ENCODE measurements at regions not wholly inside any gene's neighbourhood (a gene's known extent, or its start where the extent isn't known, plus 50 kb on each side); places are given as distances from the start of the nearest gene placed in this dataset.

GRCh38 chr10:125226823-125227222 lies 66.5 kb upstream of the CTBP2 start:
- no peak overlapping the region for H3K4me3 Mint-ChIP-seq (ENCODE audit: unreplicated experiment)
- H3K4me1 Mint-ChIP-seq (ENCODE audit: low read depth, unreplicated experiment): peaks cover 10% of the 10 kb centered on the region
- TF ChIP-seq, protein P1, sequence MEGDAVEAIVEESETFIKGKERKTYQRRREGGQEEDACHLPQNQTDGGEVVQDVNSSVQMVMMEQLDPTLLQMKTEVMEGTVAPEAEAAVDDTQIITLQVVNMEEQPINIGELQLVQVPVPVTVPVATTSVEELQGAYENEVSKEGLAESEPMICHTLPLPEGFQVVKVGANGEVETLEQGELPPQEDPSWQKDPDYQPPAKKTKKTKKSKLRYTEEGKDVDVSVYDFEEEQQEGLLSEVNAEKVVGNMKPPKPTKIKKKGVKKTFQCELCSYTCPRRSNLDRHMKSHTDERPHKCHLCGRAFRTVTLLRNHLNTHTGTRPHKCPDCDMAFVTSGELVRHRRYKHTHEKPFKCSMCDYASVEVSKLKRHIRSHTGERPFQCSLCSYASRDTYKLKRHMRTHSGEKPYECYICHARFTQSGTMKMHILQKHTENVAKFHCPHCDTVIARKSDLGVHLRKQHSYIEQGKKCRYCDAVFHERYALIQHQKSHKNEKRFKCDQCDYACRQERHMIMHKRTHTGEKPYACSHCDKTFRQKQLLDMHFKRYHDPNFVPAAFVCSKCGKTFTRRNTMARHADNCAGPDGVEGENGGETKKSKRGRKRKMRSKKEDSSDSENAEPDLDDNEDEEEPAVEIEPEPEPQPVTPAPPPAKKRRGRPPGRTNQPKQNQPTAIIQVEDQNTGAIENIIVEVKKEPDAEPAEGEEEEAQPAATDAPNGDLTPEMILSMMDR (IDR thresholded peaks at IDR 0.05; ENCODE audit: partially characterized antibody, unreplicated experiment): no peak
- no peak for DNase-seq
- no peak overlapping the region for H3K27ac Mint-ChIP-seq (ENCODE audit: unreplicated experiment)
- H3K9me3 Mint-ChIP-seq (ENCODE audit: unreplicated experiment): peaks cover 2% of the 10 kb centered on the region
- H3K27me3 Mint-ChIP-seq (ENCODE audit: unreplicated experiment): peaks cover 6% of the 10 kb centered on the region
- no peaks in the 10 kb centered on the region for H3K36me3 Mint-ChIP-seq (ENCODE audit: unreplicated experiment)

DNA sequence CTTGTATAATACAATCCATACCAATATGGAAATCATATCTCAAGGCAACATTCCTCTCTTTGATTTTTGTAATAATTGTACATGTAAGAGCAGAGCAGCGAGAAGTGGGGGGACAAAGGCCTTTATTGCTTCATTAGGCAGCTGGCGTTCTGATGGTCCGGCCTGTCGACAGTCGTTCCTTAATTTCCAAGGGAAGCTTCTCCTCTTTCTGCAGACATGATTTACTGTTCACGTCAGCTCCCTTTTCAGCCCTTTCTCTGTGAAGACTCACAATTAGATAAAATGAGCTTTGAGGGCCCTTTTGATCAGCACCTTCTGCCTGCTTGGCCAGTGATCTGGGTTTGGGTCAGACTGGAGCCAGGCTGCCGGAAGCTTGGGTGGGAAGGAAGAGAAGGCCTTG lies 65.6 kb upstream of the CTBP2 start:
- H3K27me3 Mint-ChIP-seq (ENCODE audit: unreplicated experiment): peaks cover 8% of the 10 kb centered on the region
- TF ChIP-seq, protein P1 (IDR thresholded peaks at IDR 0.05; ENCODE audit: partially characterized antibody, unreplicated experiment): no peak

DNA sequence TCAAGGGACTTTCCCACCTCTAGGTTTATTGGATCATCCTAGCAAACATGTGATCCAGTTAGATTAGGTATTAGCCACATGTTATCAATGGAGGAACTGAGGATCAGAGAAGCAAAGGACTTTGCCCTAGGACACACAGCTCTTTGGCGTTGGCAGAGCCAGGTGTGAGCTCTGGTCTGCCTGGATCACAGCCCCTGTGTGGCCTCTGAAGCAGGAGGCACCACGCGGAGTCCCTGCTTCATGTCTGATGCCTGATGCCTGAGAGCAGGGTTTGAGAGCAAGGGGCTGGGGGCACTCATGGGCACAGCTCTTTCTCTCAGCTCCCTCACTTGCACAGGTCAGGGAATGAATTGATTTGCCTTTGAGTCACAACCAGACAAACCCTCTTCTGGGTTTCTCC lies 64.7 kb upstream of the CTBP2 start:
- Mint-ChIP-seq H3K9me3 (ENCODE audit: unreplicated experiment) (peaks cover 2% of the 10 kb centered on the region), H3K27me3 (ENCODE audit: unreplicated experiment) (peaks cover 8% of the 10 kb centered on the region), H3K4me3 (ENCODE audit: unreplicated experiment) (no peak overlapping the region), H3K4me1 (ENCODE audit: low read depth, unreplicated experiment) (peaks cover 10% of the 10 kb centered on the region), H3K36me3 (ENCODE audit: unreplicated experiment) (no peaks in the 10 kb centered on the region), H3K27ac (ENCODE audit: unreplicated experiment) (no peak overlapping the region)
- DNase-seq: no peak
- TF ChIP-seq, protein P1 (IDR thresholded peaks at IDR 0.05; ENCODE audit: partially characterized antibody, unreplicated experiment): no peak

More for the DNA sequence above, 65.6 kb upstream of the CTBP2 start:
- H3K9me3 Mint-ChIP-seq (ENCODE audit: unreplicated experiment): peaks cover 2% of the 10 kb centered on the region
- no peak overlapping the region for H3K4me3 Mint-ChIP-seq (ENCODE audit: unreplicated experiment)
- H3K4me1 Mint-ChIP-seq (ENCODE audit: low read depth, unreplicated experiment): peaks cover 10% of the 10 kb centered on the region
- H3K36me3 Mint-ChIP-seq (ENCODE audit: unreplicated experiment): no peaks in the 10 kb centered on the region
- no peak overlapping the region for H3K27ac Mint-ChIP-seq (ENCODE audit: unreplicated experiment)
- no peak for DNase-seq

GRCh38 chr10:125222515-125223308 lies 62.3 kb upstream of the CTBP2 start:
- peaks cover 10% of the 10 kb centered on the region for H3K4me1 Mint-ChIP-seq (ENCODE audit: low read depth, unreplicated experiment)
- no peaks in the 10 kb centered on the region for H3K36me3 Mint-ChIP-seq (ENCODE audit: unreplicated experiment)
- H3K27me3 Mint-ChIP-seq (ENCODE audit: unreplicated experiment): peaks cover 11% of the 10 kb centered on the region
- H3K9me3 Mint-ChIP-seq (ENCODE audit: unreplicated experiment): peaks cover 2% of the 10 kb centered on the region
- H3K27ac Mint-ChIP-seq (ENCODE audit: unreplicated experiment): no peak overlapping the region
- no peak for DNase-seq
- TF ChIP-seq, protein P1 (IDR thresholded peaks at IDR 0.05; ENCODE audit: partially characterized antibody, unreplicated experiment): no peak
- H3K4me3 Mint-ChIP-seq (ENCODE audit: unreplicated experiment): no peak overlapping the region

GRCh38 chr10:125221716-125222115 lies 61.4 kb upstream of the CTBP2 start:
- H3K4me1 Mint-ChIP-seq (ENCODE audit: low read depth, unreplicated experiment): peaks cover 10% of the 10 kb centered on the region
- no peak overlapping the region for H3K4me3 Mint-ChIP-seq (ENCODE audit: unreplicated experiment)
- peaks cover 8% of the 10 kb centered on the region for H3K27me3 Mint-ChIP-seq (ENCODE audit: unreplicated experiment)
- no peak for DNase-seq
- H3K36me3 Mint-ChIP-seq (ENCODE audit: unreplicated experiment): no peaks in the 10 kb centered on the region
- no peak overlapping the region for H3K27ac Mint-ChIP-seq (ENCODE audit: unreplicated experiment)
- TF ChIP-seq, protein P1 (IDR thresholded peaks at IDR 0.05; ENCODE audit: partially characterized antibody, unreplicated experiment): no peak
- peaks cover 2% of the 10 kb centered on the region for H3K9me3 Mint-ChIP-seq (ENCODE audit: unreplicated experiment)

All from glutamatergic neuron (in vitro differentiated cells).